Psoas muscle (tissue), 7 donors: ENCODE measurements at regions not wholly inside any gene's neighbourhood (a gene's known extent, or its start where the extent isn't known, plus 50 kb on each side); places are given as distances from the start of the nearest gene placed in this dataset.

Experiments used
- ATAC-seq, 4 donors: fragments of 200-7000 bp; cut with Tn5 transposase; one replicate each; pipeline ENCODE4 v1.9.1; 2020; ENCODE audit warnings: moderate library complexity in 3 of 4, mild to moderate bottlenecking in 2 of 4
- DNase-seq, 2 donors: peaks; one replicate each; pipeline ENCODE4 v3.0.0-alpha.2; 2020
- H3K27ac ChIP-seq: fragments of 200-600 bp; one replicate; pipeline ENCODE4 v1.8.0; 2022
- H3K27me3 ChIP-seq, 3 donors: fragments of 200-600 bp in 1 of 3; one replicate each; pipeline versions ENCODE4 v1.6.1 to v1.8.0; 2013 to 2022; ENCODE audit warnings: low read length in 2 of 3, mild to moderate bottlenecking in 2 of 3, moderate library complexity in 1 of 3; ENCODE audit not compliant: insufficient read depth in 3 of 3
- H3K36me3 ChIP-seq, 2 donors: fragments of 200-600 bp in 1 of 2; one replicate each; pipeline versions ENCODE4 v1.6.1 to v1.8.0; 2013 to 2022; ENCODE audit warnings: low read depth in 1 of 2, mild to moderate bottlenecking in 1 of 2, moderate library complexity in 1 of 2; ENCODE audit not compliant: insufficient read depth in 1 of 2
- H3K4me1 ChIP-seq: fragments of 200-600 bp; one replicate; pipeline ENCODE4 v1.8.0; 2022
- H3K4me3 ChIP-seq: fragments of 200-600 bp; one replicate; pipeline ENCODE4 v1.8.0; 2022; ENCODE audit warnings: mild to moderate bottlenecking
- H3K9me3 ChIP-seq: fragments of 200-600 bp; one replicate; pipeline ENCODE4 v1.8.0; 2022
- WGBS, 3 donors: extraction: QIAGEN DNeasy Blood & Tissue Kit; methylation state at CpG; one replicate each; pipeline versions ENCODE4 v1.1.6 to v1.1.7; 2013; 5-methylcytosine and 5-hydroxymethylcytosine counted together
- intact Hi-C, 2 donors: fragments of 100-400 bp; cut with DNase I; formaldehyde crosslinking; loops; one replicate each; pipeline versions ENCODE4 v1.11.0 to v1.14.2; 2022
- TF ChIP-seq, protein P1 (sequence below): fragments of 200-600 bp; IDR thresholded peaks from one replicate; pipeline ENCODE4 v1.8.0; 2022; ENCODE audit warnings: antibody characterized with exemption
- donor health status: healthy with polysubstance abuse.
- donor health status: DM: no; HTN: no; CAD: no; lungs with moderate emphysema.
- donor health status: Bipolar disorder and iron deficiency.
- donor health status: healthy.
- donor health status: DM: yes; HTN: yes; CAD: no.
- donor health status: DM: no; HTN: no; CAD: no.
- donor health status: DM: yes; HTN: yes; CAD: no.

DNA sequence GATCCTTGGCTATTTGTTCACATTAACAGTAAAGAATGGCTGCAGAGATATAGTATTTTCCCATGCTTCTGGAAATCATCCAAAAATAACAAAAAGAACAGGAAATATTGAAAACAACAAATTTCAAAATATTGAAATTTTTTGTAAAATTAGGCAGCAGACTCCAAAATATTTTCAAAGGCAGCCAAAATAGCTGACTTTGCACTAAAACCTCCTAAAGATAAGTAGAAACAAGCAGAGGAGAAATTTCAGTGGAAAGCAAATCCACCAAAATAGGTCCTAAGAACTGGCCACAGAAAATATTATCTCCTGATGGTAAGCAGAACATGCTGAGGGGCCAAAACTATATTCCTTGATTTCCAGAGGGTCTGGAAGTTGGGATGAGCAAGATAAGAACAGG is 456.3 kb upstream of the DMAC1 start:
- ATAC-seq, result no peak
- no peak for DNase-seq
- Histone ChIP-seq H3K27me3 (no peaks in the 10 kb centered on the region), H3K9me3 (no peaks in the 10 kb centered on the region), H3K27ac (no peak overlapping the region), H3K36me3 (no peaks in the 10 kb centered on the region), H3K4me1 (no peaks in the 10 kb centered on the region), H3K4me3 (no peak overlapping the region)
- TF ChIP-seq, protein P1, sequence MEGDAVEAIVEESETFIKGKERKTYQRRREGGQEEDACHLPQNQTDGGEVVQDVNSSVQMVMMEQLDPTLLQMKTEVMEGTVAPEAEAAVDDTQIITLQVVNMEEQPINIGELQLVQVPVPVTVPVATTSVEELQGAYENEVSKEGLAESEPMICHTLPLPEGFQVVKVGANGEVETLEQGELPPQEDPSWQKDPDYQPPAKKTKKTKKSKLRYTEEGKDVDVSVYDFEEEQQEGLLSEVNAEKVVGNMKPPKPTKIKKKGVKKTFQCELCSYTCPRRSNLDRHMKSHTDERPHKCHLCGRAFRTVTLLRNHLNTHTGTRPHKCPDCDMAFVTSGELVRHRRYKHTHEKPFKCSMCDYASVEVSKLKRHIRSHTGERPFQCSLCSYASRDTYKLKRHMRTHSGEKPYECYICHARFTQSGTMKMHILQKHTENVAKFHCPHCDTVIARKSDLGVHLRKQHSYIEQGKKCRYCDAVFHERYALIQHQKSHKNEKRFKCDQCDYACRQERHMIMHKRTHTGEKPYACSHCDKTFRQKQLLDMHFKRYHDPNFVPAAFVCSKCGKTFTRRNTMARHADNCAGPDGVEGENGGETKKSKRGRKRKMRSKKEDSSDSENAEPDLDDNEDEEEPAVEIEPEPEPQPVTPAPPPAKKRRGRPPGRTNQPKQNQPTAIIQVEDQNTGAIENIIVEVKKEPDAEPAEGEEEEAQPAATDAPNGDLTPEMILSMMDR, result no peak
- intact Hi-C loops, result loop anchor here in 1 of 2 donors (5.0 kb wide), 1 partner anchor 614 kb away; no protein-coding TSS in a partner anchor

DNA sequence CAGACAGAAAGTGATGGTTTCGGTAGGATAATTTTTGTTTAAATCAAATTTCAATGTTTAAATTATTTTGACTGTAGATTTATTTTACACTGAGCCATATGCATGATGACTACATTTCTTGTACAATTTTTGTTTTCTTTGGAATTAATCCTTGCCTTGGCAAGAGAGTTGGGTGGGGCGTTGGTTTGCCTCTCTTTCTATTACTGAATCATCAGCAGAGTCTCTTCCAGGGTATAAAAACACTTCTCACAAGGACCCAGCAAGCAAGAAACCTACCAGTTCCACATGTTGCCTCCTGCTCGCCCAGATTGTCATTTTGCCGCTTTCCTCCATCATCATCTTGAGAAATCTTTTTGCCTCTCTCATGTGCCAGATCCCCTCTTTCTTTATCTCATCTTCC is 455.0 kb upstream of the DMAC1 start:
- TF ChIP-seq, protein P1, result no peak
- WGBS, 3 donors, result 71 to 84% (median 78%) methylated on average over 4 of the region's 4 CpGs
- ATAC-seq (no peak), DNase-seq (no peak)
- intact Hi-C loops, result no loop called here
- Histone ChIP-seq H3K4me3 (no peak overlapping the region), H3K9me3 (no peaks in the 10 kb centered on the region), H3K27me3 (no peaks in the 10 kb centered on the region), H3K4me1 (no peaks in the 10 kb centered on the region), H3K36me3 (no peaks in the 10 kb centered on the region), H3K27ac (no peak overlapping the region)

DNA sequence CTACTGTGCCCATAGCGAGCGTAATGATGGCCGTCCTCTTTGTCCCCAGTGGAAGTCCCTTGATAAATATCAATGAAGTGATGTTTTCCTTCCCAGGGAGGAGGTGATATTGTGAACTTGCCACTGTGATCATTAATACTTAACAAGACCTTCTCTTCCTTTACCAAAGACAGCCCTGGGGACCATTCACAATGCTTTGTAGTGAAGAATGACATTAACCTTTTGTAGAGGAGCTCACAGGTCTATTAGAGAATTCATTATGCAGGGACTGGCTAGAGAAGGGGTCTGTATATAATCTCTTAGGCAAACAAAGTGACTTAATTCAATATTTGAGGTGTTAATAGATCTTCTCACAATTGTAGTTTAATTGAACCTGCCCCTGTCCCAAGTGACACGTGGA is 452.9 kb upstream of the DMAC1 start:
- no peaks in the 10 kb centered on the region for H3K4me1 ChIP-seq
- 89 to 95% (median 92%) methylated on average over 4 of the region's 4 CpGs for WGBS, 3 donors
- TF ChIP-seq, protein P1, result no peak
- DNase-seq (no peak), ATAC-seq (no peak)
- no peak overlapping the region for H3K27ac ChIP-seq
- intact Hi-C loops, result no loop called here
- H3K36me3 ChIP-seq, result no peaks in the 10 kb centered on the region
- H3K4me3 ChIP-seq, result no peak overlapping the region
- no peaks in the 10 kb centered on the region for H3K9me3 ChIP-seq
- no peaks in the 10 kb centered on the region for H3K27me3 ChIP-seq

DNA sequence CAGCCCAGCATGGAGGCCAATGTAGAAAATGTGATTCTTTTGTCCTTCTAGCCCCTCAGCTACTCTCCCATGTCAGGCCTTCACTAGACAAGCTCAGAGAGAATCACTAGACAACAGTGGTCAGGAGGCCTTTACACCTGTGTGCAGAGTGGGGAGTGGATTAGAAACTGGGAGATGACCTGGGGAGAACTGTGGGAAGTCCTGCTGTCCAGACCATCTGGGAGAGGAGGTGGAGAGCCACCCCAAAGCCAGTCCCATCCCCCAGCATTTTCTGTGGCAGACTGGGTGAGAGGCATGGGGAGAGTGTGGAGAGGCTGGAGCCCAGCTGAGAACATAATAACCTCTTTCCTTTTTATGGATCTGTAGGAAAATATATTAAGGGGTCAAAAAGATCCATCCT is 452.0 kb upstream of the DMAC1 start:
- ATAC-seq, result no peak
- H3K4me1 ChIP-seq, result no peaks in the 10 kb centered on the region
- TF ChIP-seq, protein P1, result no peak
- H3K27me3 ChIP-seq, result no peaks in the 10 kb centered on the region
- intact Hi-C loops, result no loop called here
- no peak overlapping the region for H3K27ac ChIP-seq
- no peak overlapping the region for H3K4me3 ChIP-seq
- DNase-seq, result no peak
- H3K36me3 ChIP-seq, result no peaks in the 10 kb centered on the region
- no peaks in the 10 kb centered on the region for H3K9me3 ChIP-seq

DNA sequence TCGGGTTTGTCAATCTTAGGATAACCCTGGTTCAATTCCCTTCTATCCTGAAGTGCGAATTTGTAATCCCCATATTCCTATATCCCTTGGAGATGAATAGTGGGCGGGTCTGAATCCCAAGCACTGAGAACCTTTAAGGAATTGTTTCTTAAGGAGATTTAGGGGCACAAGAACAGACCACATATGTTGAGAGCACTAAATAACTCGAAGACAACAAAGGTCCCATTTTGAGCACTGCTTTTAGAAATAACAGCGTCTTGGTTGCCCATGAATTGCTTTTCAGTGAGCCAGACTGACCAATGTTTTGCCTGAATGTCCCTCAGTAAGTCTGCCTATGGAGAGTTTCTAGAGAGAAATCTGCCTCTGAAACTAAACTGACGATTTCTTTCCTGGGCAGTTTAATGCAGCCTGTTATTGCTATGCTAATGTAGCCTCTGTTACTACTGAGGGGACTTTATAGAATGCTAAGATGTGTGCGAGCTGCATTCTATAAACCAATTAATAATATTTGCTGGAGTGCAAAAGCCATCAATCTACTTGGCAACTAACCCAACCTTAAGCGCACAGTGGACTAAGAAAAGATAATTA is 445.0 kb upstream of the DMAC1 start:
- TF ChIP-seq, protein P1, result no peak
- no peaks in the 10 kb centered on the region for H3K4me1 ChIP-seq
- no peaks in the 10 kb centered on the region for H3K9me3 ChIP-seq
- ATAC-seq, result no peak
- no peaks in the 10 kb centered on the region for H3K27me3 ChIP-seq
- WGBS, 3 donors, result 77 to 86% (median 85%) methylated on average over 8 of the region's 8 CpGs
- no peaks in the 10 kb centered on the region for H3K36me3 ChIP-seq
- H3K4me3 ChIP-seq, result no peak overlapping the region
- no peak for DNase-seq
- no peak overlapping the region for H3K27ac ChIP-seq
- intact Hi-C loops, result no loop called here
